HFFc6 (cell line): ENCODE measurements at regions not wholly inside any gene's neighbourhood (a gene's known extent, or its start where the extent isn't known, plus 50 kb on each side); places are given as distances from the start of the nearest gene placed in this dataset.
"Not testable (repeated sequence)": the region's sequence is repeated elsewhere in the genome, so short reads cannot be mapped to it uniquely, and the experiment has no call there.

Experiments used
- DNase-seq: peaks from one replicate; pipeline ENCODE4 v3.0.0-alpha.2; 2018
- H3K27ac Mint-ChIP-seq: 2 replicates; pipeline ENCODE4 v1.8.0; 2020; ENCODE audit warnings: mild to moderate bottlenecking, mixed read lengths
- H3K27me3 Mint-ChIP-seq: 2 replicates; pipeline ENCODE4 v1.8.0; 2021; ENCODE audit warnings: mild to moderate bottlenecking, moderate library complexity, mixed read lengths; ENCODE audit not compliant: insufficient read depth
- H3K36me3 Mint-ChIP-seq: 2 replicates; pipeline ENCODE4 v1.8.0; 2021; ENCODE audit warnings: low read depth, mixed read lengths
- H3K4me1 Mint-ChIP-seq: 2 replicates; pipeline ENCODE4 v1.8.0; 2020; ENCODE audit warnings: low read depth, mixed read lengths
- H3K4me3 Mint-ChIP-seq: 2 replicates; pipeline ENCODE4 v1.8.0; 2020; ENCODE audit warnings: mild to moderate bottlenecking, moderate library complexity, mixed read lengths
- H3K9me3 Mint-ChIP-seq: 2 replicates; pipeline ENCODE4 v1.8.0; 2020; ENCODE audit warnings: mild to moderate bottlenecking, mixed read lengths
- TF ChIP-seq, protein P1 (sequence below): fragments of 200-600 bp; sonication (generic); IDR thresholded peaks from 2 replicates; pipeline ENCODE4 v1.5.0; 2021; ENCODE audit warnings: antibody characterized with exemption, mild to moderate bottlenecking

DNA sequence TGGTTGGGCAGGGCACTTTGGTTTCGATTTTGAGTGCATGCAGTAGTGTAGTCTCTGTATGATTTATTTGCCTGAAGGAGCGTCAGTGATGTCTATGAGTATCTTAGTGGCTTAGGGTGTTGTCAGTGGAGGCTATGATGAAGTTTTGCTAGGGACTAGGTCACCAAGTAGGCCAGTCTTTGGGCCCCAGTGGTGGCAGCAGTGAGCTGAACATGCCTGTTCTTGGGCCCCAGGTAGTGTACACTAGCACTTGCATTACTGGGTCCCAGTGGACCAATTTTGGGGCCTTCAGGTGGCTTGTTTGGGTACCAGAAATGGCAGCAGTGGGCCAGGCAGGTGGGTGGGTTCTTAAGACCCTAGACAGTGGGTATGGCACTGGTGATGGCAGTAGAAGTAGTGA, 598.7 kb upstream of the SPRY2 start:
- Mint-ChIP-seq H3K4me1 (no peaks in the 10 kb centered on the region), H3K36me3 (no peaks in the 10 kb centered on the region), H3K9me3 (peaks cover 23% of the 10 kb centered on the region), H3K27me3 (no peaks in the 10 kb centered on the region), H3K27ac (no peak overlapping the region), H3K4me3 (no peak overlapping the region)
- DNase-seq, result no peak
- TF ChIP-seq, protein P1, sequence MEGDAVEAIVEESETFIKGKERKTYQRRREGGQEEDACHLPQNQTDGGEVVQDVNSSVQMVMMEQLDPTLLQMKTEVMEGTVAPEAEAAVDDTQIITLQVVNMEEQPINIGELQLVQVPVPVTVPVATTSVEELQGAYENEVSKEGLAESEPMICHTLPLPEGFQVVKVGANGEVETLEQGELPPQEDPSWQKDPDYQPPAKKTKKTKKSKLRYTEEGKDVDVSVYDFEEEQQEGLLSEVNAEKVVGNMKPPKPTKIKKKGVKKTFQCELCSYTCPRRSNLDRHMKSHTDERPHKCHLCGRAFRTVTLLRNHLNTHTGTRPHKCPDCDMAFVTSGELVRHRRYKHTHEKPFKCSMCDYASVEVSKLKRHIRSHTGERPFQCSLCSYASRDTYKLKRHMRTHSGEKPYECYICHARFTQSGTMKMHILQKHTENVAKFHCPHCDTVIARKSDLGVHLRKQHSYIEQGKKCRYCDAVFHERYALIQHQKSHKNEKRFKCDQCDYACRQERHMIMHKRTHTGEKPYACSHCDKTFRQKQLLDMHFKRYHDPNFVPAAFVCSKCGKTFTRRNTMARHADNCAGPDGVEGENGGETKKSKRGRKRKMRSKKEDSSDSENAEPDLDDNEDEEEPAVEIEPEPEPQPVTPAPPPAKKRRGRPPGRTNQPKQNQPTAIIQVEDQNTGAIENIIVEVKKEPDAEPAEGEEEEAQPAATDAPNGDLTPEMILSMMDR, result no peak

DNA sequence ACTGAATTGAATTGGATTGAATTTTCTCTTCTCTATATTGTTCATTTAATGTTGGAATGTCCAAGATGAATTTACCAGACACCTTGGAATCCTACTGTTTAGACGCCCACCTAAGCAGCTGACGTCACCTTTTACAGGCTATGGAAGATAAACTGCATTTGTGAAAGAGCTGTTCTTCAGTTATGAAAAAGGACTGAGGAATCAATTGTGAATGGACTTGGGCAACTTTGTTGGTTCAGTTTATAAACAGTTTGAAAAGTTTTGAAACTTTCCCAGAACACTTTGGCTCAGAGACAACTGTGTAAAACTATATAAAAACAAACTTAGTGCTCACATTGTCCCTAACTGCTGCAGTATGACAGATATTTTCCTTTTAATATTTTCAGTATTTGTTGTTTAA, 590.8 kb upstream of the SPRY2 start:
- H3K27ac Mint-ChIP-seq, result no peak overlapping the region
- no peak overlapping the region for H3K4me3 Mint-ChIP-seq
- TF ChIP-seq, protein P1, result no peak
- DNase-seq, result no peak
- H3K4me1 Mint-ChIP-seq, result no peaks in the 10 kb centered on the region
- H3K27me3 Mint-ChIP-seq, result no peaks in the 10 kb centered on the region
- no peaks in the 10 kb centered on the region for H3K36me3 Mint-ChIP-seq
- H3K9me3 Mint-ChIP-seq, result peaks cover 18% of the 10 kb centered on the region; the same call in 1 of the 2 replicates

DNA sequence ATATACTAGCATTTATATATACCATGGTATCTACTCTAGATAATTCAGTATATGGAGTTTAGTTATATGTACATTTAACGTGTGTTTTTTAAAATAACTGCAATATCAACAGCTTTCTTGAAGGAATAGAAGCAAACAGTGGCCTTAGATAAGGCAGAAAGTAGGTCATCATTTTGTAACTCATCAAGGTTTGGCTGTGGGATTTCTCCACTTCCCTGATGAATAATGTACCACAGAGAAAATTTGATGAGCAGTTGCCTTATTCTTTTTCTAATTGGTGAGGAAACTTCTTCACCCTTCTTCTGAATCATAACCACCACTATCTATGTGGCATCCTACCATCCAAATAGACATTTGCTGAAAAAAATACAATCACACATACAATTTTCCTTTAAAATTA, 590.2 kb upstream of the SPRY2 start:
- peaks cover 19% of the 10 kb centered on the region; the same call in 1 of the 2 replicates for H3K9me3 Mint-ChIP-seq
- TF ChIP-seq, protein P1, result no peak
- H3K27me3 Mint-ChIP-seq, result no peaks in the 10 kb centered on the region
- H3K27ac Mint-ChIP-seq, result no peak overlapping the region
- H3K36me3 Mint-ChIP-seq, result no peaks in the 10 kb centered on the region
- H3K4me3 Mint-ChIP-seq, result no peak overlapping the region
- no peaks in the 10 kb centered on the region for H3K4me1 Mint-ChIP-seq
- no peak for DNase-seq

DNA sequence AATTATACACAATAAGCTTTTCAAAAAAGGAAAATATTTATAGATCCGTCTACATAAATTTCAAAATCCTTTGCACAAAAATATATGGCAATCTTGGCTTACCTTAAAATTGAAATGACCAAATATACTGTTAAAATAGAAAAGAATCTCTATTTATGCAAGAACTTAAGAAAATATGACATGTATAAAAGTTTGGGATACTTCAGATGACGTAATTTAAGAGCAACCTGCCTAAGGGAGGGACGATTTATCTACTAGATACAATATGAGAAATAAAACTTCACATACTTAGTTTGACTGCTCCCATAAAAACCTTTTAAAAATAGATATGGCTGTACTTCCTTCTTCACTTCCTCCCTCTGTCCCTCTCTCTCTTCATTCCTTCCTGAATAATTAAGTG, 587.3 kb upstream of the SPRY2 start:
- peaks cover 13% of the 10 kb centered on the region; the same call in 1 of the 2 replicates for H3K9me3 Mint-ChIP-seq
- no peak for DNase-seq
- no peaks in the 10 kb centered on the region for H3K27me3 Mint-ChIP-seq
- no peak overlapping the region for H3K27ac Mint-ChIP-seq
- no peaks in the 10 kb centered on the region for H3K36me3 Mint-ChIP-seq
- no peak overlapping the region for H3K4me3 Mint-ChIP-seq
- TF ChIP-seq, protein P1, result no peak
- H3K4me1 Mint-ChIP-seq, result no peaks in the 10 kb centered on the region

DNA sequence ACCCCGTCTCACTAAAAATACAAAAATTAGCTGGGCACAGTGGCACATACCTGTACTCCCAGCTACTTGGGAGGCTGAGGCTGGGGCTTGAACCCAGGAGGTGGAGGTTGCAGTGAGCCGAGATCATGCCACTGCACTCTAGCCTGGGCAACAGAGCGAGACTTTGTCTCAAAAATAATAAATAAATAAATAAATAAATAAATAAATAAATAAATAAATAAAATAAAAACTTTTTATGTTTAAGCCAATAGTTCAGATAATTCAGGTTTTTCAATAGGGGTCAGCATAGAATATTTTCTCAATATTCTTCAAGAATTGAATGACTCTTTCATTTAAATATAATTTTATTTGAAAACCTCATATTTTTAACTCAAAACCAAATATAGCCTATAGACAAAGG, 585.1 kb upstream of the SPRY2 start:
- not testable (repeated sequence) for H3K9me3 Mint-ChIP-seq, H3K4me1 Mint-ChIP-seq, H3K4me3 Mint-ChIP-seq, H3K36me3 Mint-ChIP-seq, DNase-seq, H3K27me3 Mint-ChIP-seq, H3K27ac Mint-ChIP-seq

DNA sequence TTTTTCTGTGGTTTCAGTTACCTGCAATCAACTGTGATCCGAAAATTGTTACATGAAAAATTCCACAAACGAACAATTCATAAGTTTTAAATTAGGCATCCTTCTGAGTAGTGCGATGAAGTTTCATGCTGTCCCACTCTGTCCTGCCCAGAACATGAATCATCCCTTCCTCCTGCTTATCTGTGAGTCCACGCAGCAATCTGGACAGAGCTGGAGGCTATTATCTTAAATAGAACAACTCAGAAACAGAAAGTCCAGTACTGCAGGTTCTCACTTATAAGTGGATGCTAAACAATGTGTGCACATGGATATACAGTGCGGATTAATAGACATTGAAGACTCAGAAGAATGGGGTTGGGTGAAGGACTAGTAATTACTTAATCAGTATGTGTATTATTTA, 583.7 kb upstream of the SPRY2 start:
- Mint-ChIP-seq H3K4me1 (no peaks in the 10 kb centered on the region), H3K27ac (no peak overlapping the region), H3K9me3 (peaks cover 7% of the 10 kb centered on the region; the same call in 1 of the 2 replicates), H3K4me3 (no peak overlapping the region), H3K27me3 (no peaks in the 10 kb centered on the region; the same call in 1 of the 2 replicates), H3K36me3 (no peaks in the 10 kb centered on the region)
- DNase-seq, result no peak
- TF ChIP-seq, protein P1, result no peak
